Urinary bladder (tissue), 3 donors: ENCODE measurements at regions not wholly inside any gene's neighbourhood (a gene's known extent, or its start where the extent isn't known, plus 50 kb on each side); places are given as distances from the start of the nearest gene placed in this dataset.

ENCODE experiments used
- DNase-seq: peaks from one replicate; pipeline ENCODE4 v3.0.0-alpha.2; 2015; ENCODE audit errors: extremely low spot score
- H3K27ac ChIP-seq: one replicate; pipeline ENCODE4 v1.5.1; 2013; ENCODE audit warnings: low read depth, mild to moderate bottlenecking, moderate library complexity
- H3K36me3 ChIP-seq: one replicate; pipeline ENCODE4 v1.6.1; 2013; ENCODE audit warnings: mild to moderate bottlenecking, moderate library complexity; ENCODE audit not compliant: insufficient read depth
- H3K4me1 ChIP-seq: one replicate; pipeline ENCODE4 v1.6.1; 2013; ENCODE audit warnings: mild to moderate bottlenecking, moderate library complexity; ENCODE audit not compliant: insufficient read depth
- H3K4me3 ChIP-seq: one replicate; pipeline ENCODE4 v1.5.1; 2013; ENCODE audit warnings: low read depth, low read length
- WGBS: extraction: QIAGEN DNeasy Blood & Tissue Kit; methylation state at CpG from one replicate; pipeline ENCODE4 v1.1.7; 2013; 5-methylcytosine and 5-hydroxymethylcytosine counted together
- donor health status: healthy with polysubstance abuse.
- donor health status: healthy.

DNA sequence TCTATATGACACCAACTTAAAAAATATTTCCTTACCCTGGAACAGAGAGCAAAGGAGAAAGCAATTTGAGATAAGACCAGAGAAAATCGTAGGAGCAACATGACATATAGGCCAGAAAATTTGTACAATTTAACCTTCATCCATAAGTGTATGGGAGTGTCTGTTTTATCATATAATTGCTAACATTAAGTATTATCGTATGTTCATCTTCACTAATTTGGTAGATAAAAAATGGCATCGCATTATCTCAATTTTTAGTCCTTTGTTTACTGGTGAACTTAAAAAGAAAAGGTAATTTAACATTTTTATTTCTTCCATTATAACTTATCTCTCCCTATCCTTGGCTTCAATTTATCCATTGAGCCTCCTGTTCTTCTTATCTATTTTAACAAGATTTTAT is 873.4 kb downstream of the KCNMA1 start:
- H3K36me3 ChIP-seq = no peaks in the 10 kb centered on the region
- no peak overlapping the region for H3K4me3 ChIP-seq
- WGBS = 73% methylated on average over 3 of the region's 3 CpGs
- H3K27ac ChIP-seq = no peak overlapping the region
- no peaks in the 10 kb centered on the region for H3K4me1 ChIP-seq
- DNase-seq = no peak

GRCh38 chr10:76763376-76763775 is 874.2 kb downstream of the KCNMA1 start:
- no peak for DNase-seq
- Histone ChIP-seq H3K4me1 (no peaks in the 10 kb centered on the region), H3K36me3 (no peaks in the 10 kb centered on the region), H3K4me3 (no peak overlapping the region), H3K27ac (no peak overlapping the region)
- 18% methylated on average over 1 of the region's 1 CpG for WGBS

- no peak for DNase-seq
- no peak overlapping the region for H3K4me3 ChIP-seq
- no peak overlapping the region for H3K27ac ChIP-seq
- 50% methylated on average over 3 of the region's 3 CpGs for WGBS
- H3K4me1 ChIP-seq = no peaks in the 10 kb centered on the region
- H3K36me3 ChIP-seq = no peaks in the 10 kb centered on the region
Observed at GRCh38 chr10:76759681-76760080, 877.9 kb downstream of the KCNMA1 start.

GRCh38 chr10:76743169-76743568 is 894.4 kb downstream of the KCNMA1 start:
- Histone ChIP-seq H3K27ac (no peak overlapping the region), H3K4me3 (no peak overlapping the region)
- whole genome bisulfite sequencing = 64% methylated on average over 3 of the region's 3 CpGs

DNA sequence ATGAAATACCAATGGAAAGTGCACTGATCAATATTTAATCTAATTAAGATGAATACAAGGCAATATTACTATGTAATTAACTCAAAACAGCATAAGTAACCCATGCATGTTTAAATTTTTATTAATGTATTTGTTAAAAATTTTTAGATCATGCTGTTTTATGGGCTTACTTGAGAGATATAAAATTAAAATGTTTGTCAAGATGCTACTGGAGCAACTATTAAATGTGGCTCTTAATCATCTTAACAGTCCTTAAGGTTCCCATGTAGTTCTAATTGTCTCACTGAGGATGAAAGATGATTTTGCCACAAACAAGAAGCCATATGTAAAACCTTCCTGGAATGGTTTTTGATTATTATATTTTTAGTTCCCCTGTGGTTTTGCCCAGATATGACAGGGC is 897.1 kb downstream of the KCNMA1 start:
- Histone ChIP-seq H3K4me3 (no peak overlapping the region), H3K27ac (no peak overlapping the region), H3K4me1 (no peaks in the 10 kb centered on the region), H3K36me3 (no peaks in the 10 kb centered on the region)
- no peak for DNase-seq

More at GRCh38 chr10:76743169-76743568, 894.4 kb downstream of the KCNMA1 start:
- no peak for DNase-seq
- Histone ChIP-seq H3K36me3 (no peaks in the 10 kb centered on the region), H3K4me1 (no peaks in the 10 kb centered on the region)

- Histone ChIP-seq H3K27ac (no peak overlapping the region), H3K4me3 (no peak overlapping the region), H3K36me3 (no peaks in the 10 kb centered on the region), H3K4me1 (no peaks in the 10 kb centered on the region)
- DNase-seq = no peak
- WGBS = 54% methylated on average over 3 of the region's 3 CpGs
Observed at GRCh38 chr10:76738991-76739390, 898.6 kb downstream of the KCNMA1 start.

DNA sequence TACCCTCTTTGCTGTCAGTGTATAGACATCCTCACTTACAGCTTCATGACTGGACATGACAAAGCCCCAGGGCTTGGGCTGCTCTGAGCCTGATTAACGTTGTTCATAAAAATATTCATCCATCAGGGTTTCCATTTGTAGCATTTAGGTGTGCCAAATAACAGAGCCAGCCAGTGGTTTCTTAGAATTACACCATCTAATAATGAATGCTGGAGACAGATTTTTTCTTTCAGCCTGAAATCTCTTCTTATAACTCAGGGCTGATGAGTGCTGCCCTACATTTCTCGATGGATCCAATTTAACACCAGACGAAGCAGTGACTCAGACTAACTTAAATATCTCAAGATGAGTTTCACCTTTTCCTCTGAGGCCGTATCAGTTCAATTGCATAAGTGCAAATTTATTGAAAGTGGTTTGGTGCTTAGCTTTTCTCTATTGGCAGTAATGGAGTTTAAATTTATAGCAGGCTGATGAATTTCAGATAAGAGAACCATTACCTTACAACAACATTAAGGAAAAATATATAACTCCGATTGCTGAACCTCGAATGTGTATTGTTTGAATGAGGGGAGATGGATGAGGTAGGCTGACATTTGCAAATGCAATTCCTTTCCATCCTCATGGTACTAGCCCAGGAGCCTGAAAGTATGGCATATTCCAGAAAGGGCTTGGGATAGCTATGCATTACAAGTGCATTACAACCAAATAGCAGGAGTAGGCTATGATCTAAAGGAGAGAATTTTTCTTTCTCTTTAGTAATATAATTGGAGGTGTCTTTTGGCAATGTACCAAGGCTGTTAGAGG is 900.6 kb downstream of the KCNMA1 start:
- Histone ChIP-seq H3K4me1 (no peaks in the 10 kb centered on the region), H3K36me3 (no peaks in the 10 kb centered on the region), H3K4me3 (no peak overlapping the region), H3K27ac (no peak overlapping the region)
- no peak for DNase-seq
- WGBS = 62% methylated on average over 6 of the region's 6 CpGs

- no peaks in the 10 kb centered on the region for H3K4me1 ChIP-seq
- H3K4me3 ChIP-seq = no peak overlapping the region
- no peak for DNase-seq
- no peaks in the 10 kb centered on the region for H3K36me3 ChIP-seq
- H3K27ac ChIP-seq = no peak overlapping the region
- 90% methylated on average over 4 of the region's 4 CpGs for WGBS
Observed at GRCh38 chr10:76736392-76736791, 901.2 kb downstream of the KCNMA1 start.

DNA sequence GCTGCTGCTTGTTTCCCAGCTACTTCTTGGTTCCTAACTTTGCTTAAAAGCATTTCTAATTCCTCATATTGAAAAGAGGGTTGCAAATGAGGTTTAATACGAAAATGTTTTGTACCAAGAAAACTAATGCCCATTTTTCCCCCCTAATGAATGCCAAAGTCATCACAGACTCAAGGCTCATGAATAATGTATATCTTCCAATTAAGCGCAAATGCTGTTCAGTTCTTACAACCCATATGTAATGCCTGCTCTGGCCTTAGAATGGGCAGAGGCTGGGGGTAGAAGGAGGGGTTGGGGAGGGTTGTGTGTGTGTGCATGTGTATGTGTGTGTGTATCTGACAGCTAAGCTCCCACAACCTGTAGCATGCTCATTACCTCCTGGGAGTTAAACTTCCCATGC is 901.7 kb downstream of the KCNMA1 start:
- WGBS = 86% methylated on average over 2 of the region's 2 CpGs

DNA sequence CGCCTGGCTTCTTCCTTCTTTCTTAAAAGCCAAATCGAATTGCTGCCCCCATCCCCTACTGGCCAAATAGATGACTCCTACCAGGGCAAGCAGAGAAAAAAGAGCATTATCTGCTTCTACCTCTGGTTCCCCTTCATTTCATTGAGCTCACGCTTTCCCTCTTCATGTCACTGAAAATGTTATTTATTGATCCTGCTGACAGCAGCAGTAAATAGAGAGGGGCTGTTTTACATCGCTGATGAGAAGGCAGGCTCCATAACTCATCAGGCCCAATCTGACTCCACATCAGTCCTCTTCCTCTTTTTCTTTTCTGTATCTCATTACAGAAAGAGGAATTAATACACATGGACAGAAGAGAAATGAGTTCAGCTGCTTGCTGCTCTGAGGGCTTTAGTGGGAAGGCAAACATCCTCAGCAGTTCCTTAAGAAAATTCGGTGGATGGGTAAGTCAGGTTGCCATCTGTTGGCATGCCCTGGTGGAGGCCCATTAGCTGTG is 904.1 kb downstream of the KCNMA1 start:
- 86% methylated on average over 5 of the region's 5 CpGs for WGBS
- no peaks in the 10 kb centered on the region for H3K4me1 ChIP-seq
- H3K4me3 ChIP-seq = no peak overlapping the region
- no peaks in the 10 kb centered on the region for H3K36me3 ChIP-seq
- no peak overlapping the region for H3K27ac ChIP-seq
- no peak for DNase-seq

More for the DNA sequence above, 901.7 kb downstream of the KCNMA1 start:
- Histone ChIP-seq H3K27ac (no peak overlapping the region), H3K4me3 (no peak overlapping the region), H3K4me1 (no peaks in the 10 kb centered on the region), H3K36me3 (no peaks in the 10 kb centered on the region)
- no peak for DNase-seq

GRCh38 chr10:76732306-76732705 is 905.3 kb downstream of the KCNMA1 start:
- Histone ChIP-seq H3K27ac (no peak overlapping the region), H3K4me3 (no peak overlapping the region), H3K36me3 (no peaks in the 10 kb centered on the region), H3K4me1 (no peaks in the 10 kb centered on the region)
- 93% methylated on average over 3 of the region's 3 CpGs for WGBS
- DNase-seq = no peak

- no peaks in the 10 kb centered on the region for H3K4me1 ChIP-seq
- no peak overlapping the region for H3K4me3 ChIP-seq
- no peak for DNase-seq
- H3K36me3 ChIP-seq = no peaks in the 10 kb centered on the region
- H3K27ac ChIP-seq = no peak overlapping the region
- 52% methylated on average over 1 of the region's 1 CpG for WGBS
Observed at GRCh38 chr10:76729841-76730487, 907.6 kb downstream of the KCNMA1 start.

GRCh38 chr10:76729346-76729745 is 908.3 kb downstream of the KCNMA1 start:
- no peaks in the 10 kb centered on the region for H3K36me3 ChIP-seq
- no peak for DNase-seq
- no peak overlapping the region for H3K4me3 ChIP-seq
- H3K4me1 ChIP-seq = no peaks in the 10 kb centered on the region
- H3K27ac ChIP-seq = no peak overlapping the region

GRCh38 chr10:76727038-76727437 is 910.6 kb downstream of the KCNMA1 start:
- 74% methylated on average over 2 of the region's 2 CpGs for WGBS
- H3K4me1 ChIP-seq = no peaks in the 10 kb centered on the region
- no peak for DNase-seq
- no peak overlapping the region for H3K27ac ChIP-seq
- H3K36me3 ChIP-seq = no peaks in the 10 kb centered on the region
- H3K4me3 ChIP-seq = no peak overlapping the region
